ENCODE measurements at regions not wholly inside any gene's neighbourhood (a gene's known extent, or its start where the extent isn't known, plus 50 kb on each side); places are given as distances from the start of the nearest gene placed in this dataset.

DNA sequence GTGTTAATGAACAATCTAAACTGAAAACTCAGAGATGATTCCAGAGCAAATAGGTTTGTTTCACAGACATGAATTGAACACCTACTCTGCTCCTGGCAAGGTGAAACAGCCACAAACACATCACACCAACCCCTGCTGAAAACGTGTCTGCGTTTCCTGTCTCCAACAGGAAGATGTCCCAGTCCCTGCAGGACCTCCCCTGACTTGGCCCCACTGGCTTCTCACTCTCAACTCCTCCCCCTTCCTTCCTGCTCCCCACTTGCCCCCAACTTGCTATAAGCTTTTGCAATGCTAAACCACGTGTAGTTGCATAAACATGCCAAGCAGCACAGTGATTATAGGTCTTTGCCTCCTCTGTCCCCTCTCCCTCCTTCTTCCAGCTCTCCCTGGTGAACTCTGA lies 567.6 kb downstream of the BCL11B start:
- no peak overlapping the region for H3K27ac ChIP-seq (ENCODE audit: low read depth in 1 of 2, low read length in 1 of 2)
- TF ChIP-seq, protein P1, sequence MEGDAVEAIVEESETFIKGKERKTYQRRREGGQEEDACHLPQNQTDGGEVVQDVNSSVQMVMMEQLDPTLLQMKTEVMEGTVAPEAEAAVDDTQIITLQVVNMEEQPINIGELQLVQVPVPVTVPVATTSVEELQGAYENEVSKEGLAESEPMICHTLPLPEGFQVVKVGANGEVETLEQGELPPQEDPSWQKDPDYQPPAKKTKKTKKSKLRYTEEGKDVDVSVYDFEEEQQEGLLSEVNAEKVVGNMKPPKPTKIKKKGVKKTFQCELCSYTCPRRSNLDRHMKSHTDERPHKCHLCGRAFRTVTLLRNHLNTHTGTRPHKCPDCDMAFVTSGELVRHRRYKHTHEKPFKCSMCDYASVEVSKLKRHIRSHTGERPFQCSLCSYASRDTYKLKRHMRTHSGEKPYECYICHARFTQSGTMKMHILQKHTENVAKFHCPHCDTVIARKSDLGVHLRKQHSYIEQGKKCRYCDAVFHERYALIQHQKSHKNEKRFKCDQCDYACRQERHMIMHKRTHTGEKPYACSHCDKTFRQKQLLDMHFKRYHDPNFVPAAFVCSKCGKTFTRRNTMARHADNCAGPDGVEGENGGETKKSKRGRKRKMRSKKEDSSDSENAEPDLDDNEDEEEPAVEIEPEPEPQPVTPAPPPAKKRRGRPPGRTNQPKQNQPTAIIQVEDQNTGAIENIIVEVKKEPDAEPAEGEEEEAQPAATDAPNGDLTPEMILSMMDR (IDR thresholded peaks at IDR 0.05; ENCODE audit: control extremely low read depth, extremely low read depth): no peak
- WGBS, 2 donors: 8 to 10% methylated on average over 3 of the region's 3 CpGs
- DNase-seq: peak; percentile 13 to 35 (median 21)
- H3K27me3 ChIP-seq (ENCODE audit: control insufficient read depth in 3 of 3, insufficient read depth in 3 of 3, low read length in 2 of 3): peaks cover 0 to 6% (median 4%) of the 10 kb centered on the region in 3 donors
- no peak overlapping the region for H3K4me3 ChIP-seq
- no peak overlapping the region for H3K9ac ChIP-seq (ENCODE audit: insufficient read depth in 1 of 2, low read length in 2 of 2)
- H3K36me3 ChIP-seq (ENCODE audit: control insufficient read depth in 4 of 4, insufficient read depth in 4 of 4, low read length in 4 of 4): no peaks in the 10 kb centered on the region
- no peaks in the 10 kb centered on the region for H3K9me3 ChIP-seq (ENCODE audit: control insufficient read depth in 4 of 4, insufficient read depth in 3 of 4, low read length in 3 of 4)
- no peaks in the 10 kb centered on the region for H3K4me1 ChIP-seq (ENCODE audit: control insufficient read depth in 5 of 5, insufficient read depth in 5 of 5, low read length in 5 of 5)
- no peak for ATAC-seq (ENCODE audit: insufficient read depth, low FRiP score)

DNA sequence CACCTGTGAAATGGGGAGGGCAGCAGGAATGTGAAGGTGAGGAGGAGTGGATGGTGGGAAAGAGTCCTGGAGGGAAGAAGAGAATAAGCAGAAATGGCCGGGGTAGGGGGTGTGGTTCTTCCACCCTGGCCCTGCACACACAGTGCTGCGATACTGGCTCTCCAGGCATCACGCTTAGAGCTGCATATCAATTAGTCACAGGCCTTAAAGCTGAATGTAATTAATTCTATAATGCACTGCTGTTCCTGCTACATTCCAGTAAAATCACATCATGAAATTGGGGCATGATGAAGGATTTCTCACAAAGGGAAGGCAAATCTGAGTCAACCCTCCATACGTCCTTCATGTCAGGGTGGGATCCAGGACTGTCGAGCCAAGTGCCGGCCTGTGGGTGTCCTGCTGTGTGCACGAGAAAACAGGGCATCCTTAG lies 566.1 kb downstream of the BCL11B start:
- DNase-seq: no peak

DNA sequence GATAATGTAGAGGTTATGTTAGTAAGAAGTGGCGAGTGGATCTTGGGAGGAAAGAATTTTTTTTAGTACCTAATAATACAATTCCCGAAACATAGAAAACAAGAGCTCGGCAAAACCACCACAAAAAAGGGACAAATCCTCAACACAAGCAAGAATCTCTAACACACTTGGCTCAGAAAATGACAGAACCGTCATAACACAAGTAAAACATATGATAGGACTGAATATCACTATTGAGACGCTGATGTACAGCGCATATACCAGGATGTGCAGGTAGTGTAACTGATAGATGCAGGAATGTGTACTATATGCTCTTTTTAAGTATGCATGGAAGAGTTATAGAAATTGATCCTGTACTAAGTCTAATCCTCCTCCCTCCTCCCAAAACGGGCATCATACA lies 564.5 kb downstream of the BCL11B start:
- no peak overlapping the region for H3K27ac ChIP-seq (ENCODE audit: low read depth in 1 of 2, low read length in 1 of 2)
- 88 to 89% methylated on average over 7 of the region's 7 CpGs for WGBS, 2 donors
- ATAC-seq (ENCODE audit: insufficient read depth, low FRiP score): no peak
- DNase-seq: no peak
- TF ChIP-seq, protein P1 (IDR thresholded peaks at IDR 0.05; ENCODE audit: control extremely low read depth, extremely low read depth): no peak
- H3K4me1 ChIP-seq (ENCODE audit: control insufficient read depth in 5 of 5, insufficient read depth in 5 of 5, low read length in 5 of 5): no peaks in the 10 kb centered on the region
- H3K36me3 ChIP-seq (ENCODE audit: control insufficient read depth in 4 of 4, insufficient read depth in 4 of 4, low read length in 4 of 4): no peaks in the 10 kb centered on the region
- peaks cover 0 to 2% (median 0%) of the 10 kb centered on the region in 4 donors for H3K9me3 ChIP-seq (ENCODE audit: control insufficient read depth in 4 of 4, insufficient read depth in 3 of 4, low read length in 3 of 4)
- H3K4me3 ChIP-seq: no peak overlapping the region
- H3K27me3 ChIP-seq (ENCODE audit: control insufficient read depth in 3 of 3, insufficient read depth in 3 of 3, low read length in 2 of 3): peaks cover 0 to 6% (median 5%) of the 10 kb centered on the region in 3 donors
- H3K9ac ChIP-seq (ENCODE audit: insufficient read depth in 1 of 2, low read length in 2 of 2): no peak overlapping the region

More for the DNA sequence above, 566.1 kb downstream of the BCL11B start:
- TF ChIP-seq, protein P1 (IDR thresholded peaks at IDR 0.05; ENCODE audit: control extremely low read depth, extremely low read depth): no peak
- no peaks in the 10 kb centered on the region for H3K36me3 ChIP-seq (ENCODE audit: control insufficient read depth in 4 of 4, insufficient read depth in 4 of 4, low read length in 4 of 4)
- no peak overlapping the region for H3K4me3 ChIP-seq
- no peak overlapping the region for H3K9ac ChIP-seq (ENCODE audit: insufficient read depth in 1 of 2, low read length in 2 of 2)
- 38 to 64% methylated on average over 7 of the region's 7 CpGs for WGBS, 2 donors
- H3K27ac ChIP-seq (ENCODE audit: low read depth in 1 of 2, low read length in 1 of 2): no peak overlapping the region
- H3K9me3 ChIP-seq (ENCODE audit: control insufficient read depth in 4 of 4, insufficient read depth in 3 of 4, low read length in 3 of 4): peaks cover 0 to 2% (median 0%) of the 10 kb centered on the region in 4 donors
- peaks cover 0 to 11% (median 6%) of the 10 kb centered on the region in 3 donors for H3K27me3 ChIP-seq (ENCODE audit: control insufficient read depth in 3 of 3, insufficient read depth in 3 of 3, low read length in 2 of 3)
- no peaks in the 10 kb centered on the region for H3K4me1 ChIP-seq (ENCODE audit: control insufficient read depth in 5 of 5, insufficient read depth in 5 of 5, low read length in 5 of 5)
- no peak for ATAC-seq (ENCODE audit: insufficient read depth, low FRiP score)

DNA sequence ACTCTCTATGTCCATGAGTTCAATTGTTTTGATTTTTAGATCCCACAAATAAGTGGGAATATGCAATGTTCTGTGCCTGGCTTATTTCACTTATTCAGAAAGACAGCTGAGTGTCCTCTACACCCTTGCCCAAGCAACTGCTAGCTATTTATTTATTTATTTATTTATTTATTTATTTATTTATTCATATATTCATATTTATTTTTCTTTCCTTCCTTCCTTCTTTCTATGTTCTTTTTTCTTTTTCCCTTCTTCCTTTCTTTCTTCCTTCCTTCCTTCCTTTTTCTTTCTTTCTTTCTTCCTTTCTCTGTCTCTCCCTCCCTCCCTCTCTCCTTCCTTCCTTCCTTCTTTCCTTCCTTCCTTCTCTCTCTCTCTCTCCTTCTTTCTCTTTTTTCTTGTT lies 563.4 kb downstream of the BCL11B start:
- DNase-seq (no peak), ATAC-seq (ENCODE audit: insufficient read depth, low FRiP score) (no peak)
- Histone ChIP-seq H3K36me3 (ENCODE audit: control insufficient read depth in 4 of 4, insufficient read depth in 4 of 4, low read length in 4 of 4) (no peaks in the 10 kb centered on the region), H3K9me3 (ENCODE audit: control insufficient read depth in 4 of 4, insufficient read depth in 3 of 4, low read length in 3 of 4) (peaks cover 0 to 2% (median 0%) of the 10 kb centered on the region in 4 donors), H3K4me1 (ENCODE audit: control insufficient read depth in 5 of 5, insufficient read depth in 5 of 5, low read length in 5 of 5) (no peaks in the 10 kb centered on the region), H3K27me3 (ENCODE audit: control insufficient read depth in 3 of 3, insufficient read depth in 3 of 3, low read length in 2 of 3) (peaks cover 0 to 5% (median 2%) of the 10 kb centered on the region in 3 donors), H3K27ac (ENCODE audit: low read depth in 1 of 2, low read length in 1 of 2) (no peak overlapping the region), H3K4me3 (no peak overlapping the region), H3K9ac (ENCODE audit: insufficient read depth in 1 of 2, low read length in 2 of 2) (no peak overlapping the region)
- TF ChIP-seq, protein P1 (IDR thresholded peaks at IDR 0.05; ENCODE audit: control extremely low read depth, extremely low read depth): no peak

All from lung (tissue), 11 donors.